Thyroid gland (tissue), 4 donors: ENCODE measurements at regions not wholly inside any gene's neighbourhood (a gene's known extent, or its start where the extent isn't known, plus 50 kb on each side); places are given as distances from the start of the nearest gene placed in this dataset.

Experiments used
- DNase-seq, 2 donors: peaks; one replicate each; pipeline ENCODE4 v3.0.0-alpha.2; 2019
- H3K27ac ChIP-seq, 3 donors: fragments of 200-600 bp; sonication (generic); 1 replicate in 2 of 3; 2 replicates in 1 of 3; pipeline ENCODE4 v1.5.1; 2016 to 2019; ENCODE audit warnings: mild to moderate bottlenecking in 1 of 3, moderate library complexity in 1 of 3
- H3K27me3 ChIP-seq: fragments of 200-600 bp; sonication (generic); one replicate; pipeline ENCODE4 v1.5.1; 2019
- H3K36me3 ChIP-seq, 2 donors: fragments of 200-600 bp; sonication (generic); one replicate each; pipeline ENCODE4 v1.5.1; 2016 to 2019
- H3K4me1 ChIP-seq, 2 donors: fragments of 200-600 bp; sonication (generic); one replicate each; pipeline ENCODE4 v1.5.1; 2017 to 2019
- H3K4me3 ChIP-seq, 3 donors: fragments of 200-600 bp; sonication (generic); replicated peaks in 1 of 3; 1 replicate in 2 of 3; 2 replicates in 1 of 3; pipeline ENCODE4 v1.5.1; 2016; ENCODE audit warnings: mild to moderate bottlenecking in 1 of 3
- H3K9me3 ChIP-seq: fragments of 200-600 bp; sonication (generic); one replicate; pipeline ENCODE4 v1.5.1; 2017
- CTCF ChIP-seq, 6 experiments: fragments of 200-600 bp in 3 of 6; fragments of 450-650 bp in 3 of 6; sonication (generic) in 3 of 6; IDR thresholded peaks; one replicate each; pipeline ENCODE4 v1.5.1; 2016 to 2019; ENCODE audit warnings: antibody characterized with exemption in 6 of 6, mild to moderate bottlenecking in 2 of 6, inconsistent platforms in 1 of 6, moderate library complexity in 1 of 6
- POLR2A ChIP-seq, 2 donors: fragments of 450-650 bp; IDR thresholded peaks; one replicate each; pipeline ENCODE4 v1.6.1; 2017; ENCODE audit warnings: antibody characterized with exemption in 2 of 2, mild to moderate bottlenecking in 2 of 2, moderate library complexity in 1 of 2
- WGBS, 2 donors: methylation state at CpG; one replicate each; pipeline ENCODE4 v1.1.5; 2017; 5-methylcytosine and 5-hydroxymethylcytosine counted together
- intact Hi-C: fragments of 100-400 bp; cut with DNase I; formaldehyde crosslinking; loops from one replicate; pipeline ENCODE4 v1.15.1; 2023

GRCh38 chr20:19067986-19068385 is 144.5 kb upstream of the SLC24A3 start:
- no peaks in the 10 kb centered on the region for H3K4me1 ChIP-seq
- 42 to 100% methylated on average over 1 of the region's 1 CpG for WGBS, 2 donors
- H3K4me3 ChIP-seq, result no peak overlapping the region
- no peak for TF ChIP-seq POLR2A (IDR thresholded peaks at IDR 0.05)
- TF ChIP-seq CTCF (IDR thresholded peaks at IDR 0.05), result no peak
- no peaks in the 10 kb centered on the region for H3K36me3 ChIP-seq
- no peak for DNase-seq
- H3K27ac ChIP-seq, result no peak overlapping the region
- intact Hi-C loops, result no loop called here
- H3K27me3 ChIP-seq, result no peaks in the 10 kb centered on the region
- no peaks in the 10 kb centered on the region for H3K9me3 ChIP-seq

- Histone ChIP-seq H3K27ac (no peak overlapping the region), H3K4me3 (no peak overlapping the region), H3K36me3 (no peaks in the 10 kb centered on the region), H3K4me1 (no peaks in the 10 kb centered on the region), H3K9me3 (no peaks in the 10 kb centered on the region), H3K27me3 (no peaks in the 10 kb centered on the region)
- intact Hi-C loops, result no loop called here
- no peak for DNase-seq
- 85 to 89% methylated on average over 3 to 6 of the region's 6 CpGs for WGBS, 2 donors
- no peak for TF ChIP-seq CTCF (IDR thresholded peaks at IDR 0.05)
- TF ChIP-seq POLR2A (IDR thresholded peaks at IDR 0.05), result no peak
These were observed 142.4 kb upstream of the SLC24A3 start for GRCh38 chr20:19070026-19070425.

- Histone ChIP-seq H3K4me3 (no peak overlapping the region), H3K9me3 (no peaks in the 10 kb centered on the region), H3K4me1 (no peaks in the 10 kb centered on the region), H3K36me3 (no peaks in the 10 kb centered on the region), H3K27ac (no peak overlapping the region), H3K27me3 (no peaks in the 10 kb centered on the region)
- DNase-seq, result no peak
- intact Hi-C loops, result no loop called here
- TF ChIP-seq CTCF (IDR thresholded peaks at IDR 0.05) (no peak), POLR2A (IDR thresholded peaks at IDR 0.05) (no peak)
- 81 to 83% methylated on average over 3 of the region's 3 CpGs for WGBS, 2 donors
These were observed 141.6 kb upstream of the SLC24A3 start for GRCh38 chr20:19070681-19071445.

DNA sequence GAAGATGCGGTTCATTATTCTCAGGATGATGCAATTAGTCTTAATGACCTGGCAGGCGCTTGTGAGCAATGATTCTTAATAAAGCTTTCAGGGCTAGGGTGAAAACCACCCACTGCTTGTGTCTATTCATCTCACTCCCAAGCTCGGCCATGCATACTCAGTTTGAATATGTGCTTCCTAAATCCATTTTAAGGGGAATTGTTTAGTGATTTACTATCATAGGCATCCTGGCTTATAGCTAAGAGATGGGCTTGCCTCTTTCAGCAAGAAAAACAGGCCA is 141.1 kb upstream of the SLC24A3 start:
- 70 to 83% methylated on average over 3 of the region's 3 CpGs for WGBS, 2 donors
- Histone ChIP-seq H3K27me3 (no peaks in the 10 kb centered on the region), H3K4me1 (no peaks in the 10 kb centered on the region), H3K4me3 (no peak overlapping the region), H3K36me3 (no peaks in the 10 kb centered on the region), H3K9me3 (no peaks in the 10 kb centered on the region), H3K27ac (no peak overlapping the region)
- intact Hi-C loops, result no loop called here
- DNase-seq, result no peak
- TF ChIP-seq CTCF (IDR thresholded peaks at IDR 0.05), result no peak
- TF ChIP-seq POLR2A (IDR thresholded peaks at IDR 0.05), result no peak

DNA sequence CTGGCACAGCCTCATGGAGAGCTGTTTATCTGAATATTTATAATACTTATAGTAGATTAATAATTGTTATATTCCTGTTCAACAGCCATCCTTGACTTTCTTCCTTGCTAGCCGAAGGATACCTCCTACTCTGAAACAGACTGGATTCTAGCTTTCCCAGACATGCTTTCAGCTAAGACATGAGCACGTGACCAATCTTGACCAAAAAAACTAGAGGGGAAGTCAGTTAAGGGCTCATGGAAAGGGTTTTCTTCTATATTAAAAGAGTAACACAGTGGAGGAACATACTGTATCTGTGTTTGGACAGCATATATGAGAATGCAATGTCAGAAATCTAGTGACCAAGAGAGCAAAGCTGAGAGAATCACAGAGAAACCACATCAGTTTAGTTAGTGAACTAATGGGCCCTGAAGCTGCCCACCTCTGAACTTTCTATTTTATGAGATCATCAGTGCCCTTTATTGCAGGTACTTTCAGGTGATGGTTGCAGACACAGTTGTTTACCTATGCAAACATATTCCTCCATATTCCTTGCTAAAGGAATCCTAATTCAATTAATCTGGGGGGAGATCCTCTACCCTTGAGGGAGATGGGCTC is 140.4 kb upstream of the SLC24A3 start:
- 92% methylated on average over 2 of the region's 2 CpGs for WGBS, 2 donors
- Histone ChIP-seq H3K27me3 (no peaks in the 10 kb centered on the region), H3K4me3 (no peak overlapping the region), H3K9me3 (no peaks in the 10 kb centered on the region), H3K4me1 (no peaks in the 10 kb centered on the region), H3K27ac (no peak overlapping the region), H3K36me3 (no peaks in the 10 kb centered on the region)
- DNase-seq, result no peak
- TF ChIP-seq POLR2A (IDR thresholded peaks at IDR 0.05), result no peak
- intact Hi-C loops, result no loop called here
